ENCODE measurements at regions not wholly inside any gene's neighbourhood (a gene's known extent, or its start where the extent isn't known, plus 50 kb on each side); places are given as distances from the start of the nearest gene placed in this dataset.

DNA sequence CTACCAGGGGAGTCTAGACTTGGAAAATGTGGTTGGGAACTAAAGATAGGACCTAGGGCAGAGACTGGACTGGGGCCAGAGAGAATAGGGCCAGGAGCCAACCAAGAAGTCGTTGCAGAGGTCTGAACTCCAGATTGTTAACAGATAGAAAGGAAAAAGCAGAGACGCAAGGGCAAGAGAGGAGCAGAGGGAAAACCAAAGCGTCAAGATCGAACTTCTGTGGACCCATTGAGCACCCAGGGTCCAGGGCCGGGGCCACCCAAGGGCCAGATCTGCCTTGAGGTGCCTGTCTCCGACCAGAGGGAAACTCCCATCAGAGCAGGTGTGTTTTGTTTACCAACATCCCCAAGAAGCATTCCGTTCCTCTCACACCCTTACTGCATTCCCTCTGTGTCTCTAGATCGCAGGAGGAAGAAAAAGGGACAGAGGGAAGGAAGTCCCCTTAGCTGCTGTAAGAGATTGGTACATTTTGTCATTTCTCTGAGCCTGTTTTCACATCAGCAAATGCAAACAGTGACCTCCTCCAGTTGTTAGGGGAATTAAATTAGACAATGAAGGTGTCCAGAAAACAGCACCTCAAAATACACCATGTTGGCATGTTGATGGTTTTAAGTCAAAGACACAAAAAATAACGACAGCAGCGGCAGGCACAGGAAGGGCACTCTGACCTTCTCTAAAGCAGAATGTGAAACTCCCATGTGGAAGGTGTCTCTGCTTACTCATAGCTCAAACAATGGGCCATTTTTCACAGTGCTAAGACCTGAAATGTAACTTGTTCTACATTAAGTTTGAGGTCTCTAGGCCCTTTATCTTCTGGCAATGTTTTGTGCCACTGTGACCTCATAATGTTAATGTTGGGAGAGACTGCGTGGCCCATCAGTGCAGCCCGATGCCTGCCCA, 105.8 kb upstream of the RAB4A start:
- no peak for DNase-seq (ENCODE audit: low spot score in 2 of 2)
- no peaks in the 10 kb centered on the region for H3K27me3 ChIP-seq
- H3K4me1 ChIP-seq, result peaks cover 4 to 5% of the 10 kb centered on the region in 2 donors
- TF ChIP-seq POLR2AphosphoS5 (IDR thresholded peaks at IDR 0.05) (peak in 1 of 3 donors; percentile 35), POLR2A (IDR thresholded peaks at IDR 0.05) (no peak)
- no peaks in the 10 kb centered on the region for H3K9me3 ChIP-seq
- intact Hi-C loops (cut with DNase I; ENCODE audit: low total_unique reads), result no loop called here
- H3K36me3 ChIP-seq, result no peaks in the 10 kb centered on the region
- H3K4me3 ChIP-seq, result no peak overlapping the region
- H3K27ac ChIP-seq, result peak overlapping the region; percentile 62 to 64

DNA sequence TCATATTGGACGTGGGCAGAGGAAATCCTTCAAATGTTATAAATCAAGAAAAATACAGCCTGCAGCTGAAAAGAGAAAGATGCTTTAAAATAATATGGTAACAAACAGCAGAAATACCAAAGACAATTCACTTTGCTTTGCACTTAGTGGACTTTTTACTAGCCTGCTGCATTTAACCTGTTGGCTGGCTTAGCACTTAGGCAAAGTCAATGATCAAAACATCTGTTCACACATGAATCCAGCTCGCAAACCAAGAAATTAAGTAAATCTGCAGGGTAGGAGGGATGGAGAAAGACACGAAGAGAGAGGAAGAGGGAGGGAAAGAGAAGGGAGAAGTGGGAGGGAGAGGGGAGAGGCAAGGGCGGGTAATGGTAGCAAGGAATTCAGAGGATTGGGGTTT, 103.6 kb upstream of the RAB4A start:
- intact Hi-C loops (cut with DNase I; ENCODE audit: low total_unique reads), result no loop called here
- peaks cover 4 to 5% of the 10 kb centered on the region in 2 donors for H3K4me1 ChIP-seq
- DNase-seq (ENCODE audit: low spot score in 2 of 2), result no peak
- no peaks in the 10 kb centered on the region for H3K9me3 ChIP-seq
- H3K27me3 ChIP-seq, result no peaks in the 10 kb centered on the region
- no peak overlapping the region for H3K4me3 ChIP-seq
- H3K36me3 ChIP-seq, result no peaks in the 10 kb centered on the region
- no peak for TF ChIP-seq POLR2AphosphoS5 (IDR thresholded peaks at IDR 0.05)
- TF ChIP-seq, protein P1, sequence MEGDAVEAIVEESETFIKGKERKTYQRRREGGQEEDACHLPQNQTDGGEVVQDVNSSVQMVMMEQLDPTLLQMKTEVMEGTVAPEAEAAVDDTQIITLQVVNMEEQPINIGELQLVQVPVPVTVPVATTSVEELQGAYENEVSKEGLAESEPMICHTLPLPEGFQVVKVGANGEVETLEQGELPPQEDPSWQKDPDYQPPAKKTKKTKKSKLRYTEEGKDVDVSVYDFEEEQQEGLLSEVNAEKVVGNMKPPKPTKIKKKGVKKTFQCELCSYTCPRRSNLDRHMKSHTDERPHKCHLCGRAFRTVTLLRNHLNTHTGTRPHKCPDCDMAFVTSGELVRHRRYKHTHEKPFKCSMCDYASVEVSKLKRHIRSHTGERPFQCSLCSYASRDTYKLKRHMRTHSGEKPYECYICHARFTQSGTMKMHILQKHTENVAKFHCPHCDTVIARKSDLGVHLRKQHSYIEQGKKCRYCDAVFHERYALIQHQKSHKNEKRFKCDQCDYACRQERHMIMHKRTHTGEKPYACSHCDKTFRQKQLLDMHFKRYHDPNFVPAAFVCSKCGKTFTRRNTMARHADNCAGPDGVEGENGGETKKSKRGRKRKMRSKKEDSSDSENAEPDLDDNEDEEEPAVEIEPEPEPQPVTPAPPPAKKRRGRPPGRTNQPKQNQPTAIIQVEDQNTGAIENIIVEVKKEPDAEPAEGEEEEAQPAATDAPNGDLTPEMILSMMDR (IDR thresholded peaks at IDR 0.05), result no peak
- no peak overlapping the region for H3K27ac ChIP-seq

DNA sequence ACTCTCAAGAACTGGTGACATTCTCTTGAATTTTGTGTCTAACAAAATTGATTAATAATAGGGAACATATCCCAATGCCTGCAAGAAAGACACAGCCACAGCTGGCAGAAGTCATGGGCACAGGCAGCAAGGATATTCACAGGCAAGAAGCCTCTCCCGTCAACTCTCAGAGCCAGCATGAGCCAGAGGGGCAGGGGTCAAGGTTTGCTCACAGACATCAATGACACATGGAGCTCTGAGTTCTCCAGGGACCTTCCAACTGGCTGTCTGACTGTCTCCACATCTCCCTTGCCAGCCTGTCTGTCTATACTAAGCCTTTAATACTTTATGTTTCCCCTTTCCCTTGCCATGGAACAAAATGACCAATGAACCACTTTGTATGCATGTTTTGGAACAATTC, 101.5 kb upstream of the RAB4A start:
- no peaks in the 10 kb centered on the region for H3K9me3 ChIP-seq
- DNase-seq (ENCODE audit: low spot score in 2 of 2), result no peak
- H3K4me1 ChIP-seq, result peaks cover 4 to 5% of the 10 kb centered on the region in 2 donors
- no peaks in the 10 kb centered on the region for H3K27me3 ChIP-seq
- H3K36me3 ChIP-seq, result no peaks in the 10 kb centered on the region
- intact Hi-C loops (cut with DNase I; ENCODE audit: low total_unique reads), result no loop called here
- TF ChIP-seq POLR2AphosphoS5 (IDR thresholded peaks at IDR 0.05), result no peak
- TF ChIP-seq POLR2A (IDR thresholded peaks at IDR 0.05), result no peak
- TF ChIP-seq, protein P1 (IDR thresholded peaks at IDR 0.05), result no peak
- H3K4me3 ChIP-seq, result no peak overlapping the region
- H3K27ac ChIP-seq, result no peak overlapping the region

DNA sequence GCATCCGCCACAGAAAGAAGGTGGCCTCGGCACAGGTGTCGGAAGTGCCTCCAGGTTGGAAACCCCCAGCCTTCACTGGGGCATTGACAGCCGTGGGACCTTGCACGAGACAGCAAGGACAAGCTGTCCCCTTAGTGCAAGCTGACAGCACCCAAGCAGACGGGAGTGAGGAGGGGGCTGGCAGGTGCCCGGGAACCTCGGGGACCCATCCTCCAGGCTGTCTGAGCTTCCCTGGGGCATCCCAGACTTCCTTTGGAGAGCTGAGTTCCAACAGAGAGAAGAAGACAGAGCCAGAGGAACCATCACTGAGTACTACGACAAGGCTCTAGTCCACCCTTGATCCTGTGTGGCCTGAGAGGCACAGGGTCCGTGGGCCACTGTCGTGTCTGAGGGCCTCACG, 100.6 kb upstream of the RAB4A start:
- TF ChIP-seq, protein P1 (IDR thresholded peaks at IDR 0.05), result no peak
- TF ChIP-seq POLR2AphosphoS5 (IDR thresholded peaks at IDR 0.05), result no peak
- no peak for TF ChIP-seq POLR2A (IDR thresholded peaks at IDR 0.05)
- Histone ChIP-seq H3K9me3 (no peaks in the 10 kb centered on the region), H3K4me1 (no peaks in the 10 kb centered on the region), H3K27ac (no peak overlapping the region), H3K4me3 (no peak overlapping the region), H3K36me3 (no peaks in the 10 kb centered on the region), H3K27me3 (no peaks in the 10 kb centered on the region)
- intact Hi-C loops (cut with DNase I; ENCODE audit: low total_unique reads), result no loop called here
- no peak for DNase-seq (ENCODE audit: low spot score in 2 of 2)

DNA sequence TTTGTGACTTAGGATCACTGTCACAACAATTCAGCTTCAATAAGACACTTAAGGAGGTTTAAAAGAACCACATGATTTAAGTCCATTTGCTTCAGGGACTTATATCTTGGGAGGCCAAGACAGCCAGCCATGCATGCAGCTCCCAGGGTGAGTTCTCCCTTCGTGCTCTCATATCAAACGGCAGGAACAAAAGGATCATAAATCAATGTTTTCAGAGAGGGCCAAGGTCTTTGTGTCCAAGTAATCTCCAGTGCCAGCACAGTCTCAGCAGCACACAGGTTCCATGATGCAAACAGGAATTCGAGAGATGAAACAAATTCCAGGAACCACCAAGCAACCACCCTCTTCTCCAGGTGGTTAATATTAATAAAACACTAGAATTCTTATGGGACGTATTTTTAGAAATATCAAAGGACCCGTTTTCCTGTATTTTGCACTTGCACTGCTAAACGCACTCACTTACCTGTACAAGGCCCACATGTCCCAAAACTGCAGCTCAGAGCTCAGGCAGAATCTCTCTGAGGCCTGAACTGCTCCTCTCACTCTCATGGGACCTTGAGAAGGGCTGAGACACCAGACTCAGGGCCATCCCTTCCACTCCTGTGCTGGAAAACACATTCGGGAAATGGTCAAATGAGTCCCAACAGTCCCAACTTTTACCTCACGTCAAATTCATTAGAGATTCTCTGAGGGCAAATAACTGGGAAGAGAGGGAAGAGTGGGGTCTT, 100.0 kb upstream of the RAB4A start:
- DNase-seq (ENCODE audit: low spot score in 2 of 2), result no peak
- Histone ChIP-seq H3K4me1 (no peaks in the 10 kb centered on the region), H3K27me3 (no peaks in the 10 kb centered on the region), H3K36me3 (no peaks in the 10 kb centered on the region), H3K9me3 (no peaks in the 10 kb centered on the region), H3K27ac (no peak overlapping the region), H3K4me3 (no peak overlapping the region)
- intact Hi-C loops (cut with DNase I; ENCODE audit: low total_unique reads), result no loop called here
- TF ChIP-seq POLR2A (IDR thresholded peaks at IDR 0.05) (no peak), POLR2AphosphoS5 (IDR thresholded peaks at IDR 0.05) (no peak)
- TF ChIP-seq, protein P1 (IDR thresholded peaks at IDR 0.05), result no peak

Measured in breast epithelium (tissue), 4 donors.